ENCODE measurements at regions not wholly inside any gene's neighbourhood (a gene's known extent, or its start where the extent isn't known, plus 50 kb on each side); places are given as distances from the start of the nearest gene placed in this dataset.

DNA sequence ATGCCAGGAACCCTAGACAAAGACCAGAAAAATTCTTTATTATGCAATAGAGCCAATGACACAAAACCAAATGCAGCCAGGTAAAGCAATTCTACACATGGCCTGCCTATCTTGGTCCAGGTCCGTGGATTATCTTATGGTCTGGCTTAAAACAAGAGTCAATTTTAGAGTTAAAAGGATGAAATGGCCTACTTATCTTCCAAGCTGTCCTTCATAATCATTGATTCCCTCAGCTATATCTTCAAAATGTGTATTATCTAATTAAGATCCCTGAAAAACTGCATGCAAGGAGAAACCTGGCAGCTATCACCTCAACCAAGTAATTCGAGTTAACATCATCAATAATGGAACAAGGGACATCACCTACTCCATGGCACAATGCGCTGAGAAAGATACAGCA lies 479.4 kb upstream of the NRP1 start:
- TF ChIP-seq, protein P1, sequence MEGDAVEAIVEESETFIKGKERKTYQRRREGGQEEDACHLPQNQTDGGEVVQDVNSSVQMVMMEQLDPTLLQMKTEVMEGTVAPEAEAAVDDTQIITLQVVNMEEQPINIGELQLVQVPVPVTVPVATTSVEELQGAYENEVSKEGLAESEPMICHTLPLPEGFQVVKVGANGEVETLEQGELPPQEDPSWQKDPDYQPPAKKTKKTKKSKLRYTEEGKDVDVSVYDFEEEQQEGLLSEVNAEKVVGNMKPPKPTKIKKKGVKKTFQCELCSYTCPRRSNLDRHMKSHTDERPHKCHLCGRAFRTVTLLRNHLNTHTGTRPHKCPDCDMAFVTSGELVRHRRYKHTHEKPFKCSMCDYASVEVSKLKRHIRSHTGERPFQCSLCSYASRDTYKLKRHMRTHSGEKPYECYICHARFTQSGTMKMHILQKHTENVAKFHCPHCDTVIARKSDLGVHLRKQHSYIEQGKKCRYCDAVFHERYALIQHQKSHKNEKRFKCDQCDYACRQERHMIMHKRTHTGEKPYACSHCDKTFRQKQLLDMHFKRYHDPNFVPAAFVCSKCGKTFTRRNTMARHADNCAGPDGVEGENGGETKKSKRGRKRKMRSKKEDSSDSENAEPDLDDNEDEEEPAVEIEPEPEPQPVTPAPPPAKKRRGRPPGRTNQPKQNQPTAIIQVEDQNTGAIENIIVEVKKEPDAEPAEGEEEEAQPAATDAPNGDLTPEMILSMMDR (IDR thresholded peaks at IDR 0.05), result no peak
- no peak for TF ChIP-seq POLR2A (IDR thresholded peaks at IDR 0.05)

Data from uterus (tissue), 2 donors.